ENCODE measurements at regions not wholly inside any gene's neighbourhood (a gene's known extent, or its start where the extent isn't known, plus 50 kb on each side); places are given as distances from the start of the nearest gene placed in this dataset.

DNA sequence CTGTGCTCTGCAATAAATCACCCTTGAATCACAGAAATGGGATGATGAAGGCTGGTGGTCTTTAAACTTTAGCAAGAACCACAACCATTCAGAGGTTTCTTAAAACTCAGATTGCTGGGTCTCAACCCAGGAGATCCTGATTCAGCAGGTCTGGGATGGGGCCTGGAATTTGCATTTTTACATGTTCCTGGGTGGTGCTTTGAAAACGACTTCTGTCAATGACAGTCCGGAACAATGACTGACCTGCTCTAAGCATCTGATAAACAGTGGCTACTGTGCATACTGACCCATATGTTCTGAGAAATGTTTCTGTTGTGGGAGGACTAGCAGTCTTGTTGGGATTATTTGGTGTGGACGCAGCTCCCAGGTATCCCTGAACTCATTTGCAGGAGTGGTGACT is 92.7 kb downstream of the GADD45G start:
- DNase-seq: no peak

DNA sequence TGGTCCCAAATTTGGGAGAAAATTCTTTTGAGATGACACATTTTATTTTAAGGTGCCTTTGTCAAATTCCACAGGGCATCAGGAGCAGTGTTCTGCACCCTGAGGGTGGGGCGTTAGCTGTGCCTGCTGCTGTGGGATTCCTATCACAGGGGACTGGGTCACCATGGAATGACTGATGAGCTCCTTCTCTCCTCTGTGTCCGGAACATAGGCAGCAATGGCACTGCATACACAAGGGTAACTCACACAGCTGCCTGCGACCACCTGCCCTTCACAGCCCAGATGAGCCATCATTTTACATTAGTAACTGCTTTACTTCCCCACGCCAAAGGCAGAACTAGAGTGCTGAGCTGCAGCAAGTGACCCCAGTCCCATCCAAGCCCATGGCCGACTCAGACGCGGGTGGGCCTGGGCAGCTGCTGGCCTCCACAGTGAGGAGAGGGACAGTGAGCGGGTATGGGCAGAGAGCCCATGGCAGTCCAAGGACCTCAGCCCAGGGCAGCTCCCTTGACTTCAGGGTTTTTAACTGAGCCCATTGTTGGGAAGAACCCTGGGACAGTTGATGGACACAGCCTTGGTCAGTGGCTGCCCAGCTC is 93.7 kb downstream of the GADD45G start:
- no peak for DNase-seq

DNA sequence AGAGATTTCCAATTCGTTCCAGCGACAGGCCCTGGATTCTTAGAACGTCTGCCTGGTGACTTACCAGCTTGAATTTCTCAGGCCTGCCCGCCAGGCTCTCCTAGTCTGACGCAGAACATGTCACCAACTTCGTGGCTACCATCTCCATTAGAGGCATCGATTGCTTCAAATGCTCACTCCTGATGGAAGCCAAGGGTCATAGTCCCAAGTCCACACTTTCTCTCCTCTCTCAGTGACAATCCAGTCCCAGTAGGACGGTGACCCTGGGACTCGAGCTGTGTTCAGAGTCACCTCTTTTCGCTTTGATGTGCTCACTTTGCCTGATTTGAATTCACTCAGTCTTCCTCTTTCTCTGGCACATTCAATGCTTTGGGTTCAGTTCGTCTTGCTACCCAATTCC is 94.8 kb downstream of the GADD45G start:
- no peak for DNase-seq

DNA sequence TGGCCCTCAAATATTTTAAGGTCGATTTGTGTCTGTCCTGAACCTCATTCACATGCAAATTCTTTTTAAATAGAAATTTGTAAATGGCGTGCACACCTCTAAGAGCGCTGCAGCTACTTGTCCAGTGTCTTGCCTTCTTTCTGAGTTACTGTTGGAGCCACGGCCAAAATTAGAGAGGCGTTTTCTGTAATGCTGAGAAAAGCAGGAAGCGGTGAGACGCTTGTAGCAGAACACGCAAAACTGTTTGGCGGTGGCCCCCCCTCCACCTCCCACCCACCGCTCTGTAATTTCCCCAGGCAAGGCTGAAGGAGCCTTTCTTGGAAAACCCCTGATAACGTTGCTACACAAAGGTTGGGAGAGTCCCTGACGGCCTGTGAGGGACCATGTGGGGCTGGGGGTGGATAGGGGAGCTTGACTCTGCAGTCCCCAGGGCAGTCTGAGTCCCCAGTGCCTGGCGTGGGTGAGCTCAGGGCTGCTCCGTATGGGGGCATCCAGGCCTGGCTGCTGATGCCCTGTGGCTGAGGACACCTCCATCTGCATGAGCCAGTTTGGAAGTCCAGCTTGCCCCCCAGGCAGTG is 96.5 kb downstream of the GADD45G start:
- peak; percentile 61 for DNase-seq

DNA sequence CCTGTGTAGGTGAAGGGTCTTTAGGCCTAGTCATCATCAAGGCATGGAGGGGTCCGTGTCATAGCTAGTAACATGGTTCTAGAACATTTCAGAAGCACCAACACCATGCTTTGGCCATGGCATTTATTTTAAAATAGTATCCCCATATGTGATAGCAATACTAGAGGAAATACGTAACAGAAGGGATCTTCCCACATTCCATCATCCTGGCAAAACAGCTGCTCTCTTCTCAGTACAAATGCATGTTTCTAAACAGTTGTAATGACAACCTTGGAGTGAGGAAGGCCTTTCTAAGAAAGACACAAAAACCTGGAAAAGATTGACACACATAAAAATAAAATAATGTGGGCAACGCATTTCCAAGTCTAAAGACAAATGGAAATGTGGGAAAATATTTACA is 97.6 kb downstream of the GADD45G start:
- DNase-seq: no peak

DNA sequence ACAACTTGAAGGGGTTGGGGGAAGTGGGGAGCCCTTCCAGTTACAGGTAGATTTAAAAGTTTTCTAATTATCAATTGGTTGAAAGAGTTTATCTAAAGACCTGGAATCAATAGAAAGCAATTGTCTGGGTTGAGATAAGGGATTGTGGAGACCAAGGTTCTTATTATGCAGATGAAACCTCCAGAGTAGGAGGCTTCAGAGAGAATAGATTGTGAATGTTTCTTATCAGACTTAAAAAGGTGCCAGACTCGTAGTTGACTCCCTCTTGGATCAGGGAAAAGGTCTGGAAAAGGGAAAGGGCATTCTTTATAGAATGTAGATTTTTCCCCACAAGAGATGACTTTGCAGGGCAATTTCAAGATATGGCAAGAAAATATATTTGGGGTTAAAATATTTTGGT is 100.8 kb downstream of the GADD45G start:
- no peak for DNase-seq

DNA sequence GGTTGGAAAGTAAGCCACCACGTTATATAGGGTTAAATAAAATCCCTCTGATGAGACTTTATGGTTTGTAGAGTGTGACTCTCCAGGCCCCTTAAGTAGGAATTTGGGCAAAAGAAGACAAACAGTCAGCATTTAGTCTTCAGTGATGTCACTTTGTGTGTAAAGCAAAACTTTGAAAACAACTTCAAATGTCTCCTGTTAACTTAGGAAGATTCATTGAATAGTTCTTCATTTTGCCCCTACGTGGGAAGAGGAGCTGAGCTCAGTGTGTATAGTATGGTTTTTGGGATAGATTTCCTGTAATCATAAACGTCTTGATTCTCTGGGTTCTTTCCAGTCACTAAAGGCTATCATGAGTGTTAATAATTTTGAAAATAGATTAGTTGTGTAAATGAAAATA is 101.3 kb downstream of the GADD45G start:
- DNase-seq: no peak

DNA sequence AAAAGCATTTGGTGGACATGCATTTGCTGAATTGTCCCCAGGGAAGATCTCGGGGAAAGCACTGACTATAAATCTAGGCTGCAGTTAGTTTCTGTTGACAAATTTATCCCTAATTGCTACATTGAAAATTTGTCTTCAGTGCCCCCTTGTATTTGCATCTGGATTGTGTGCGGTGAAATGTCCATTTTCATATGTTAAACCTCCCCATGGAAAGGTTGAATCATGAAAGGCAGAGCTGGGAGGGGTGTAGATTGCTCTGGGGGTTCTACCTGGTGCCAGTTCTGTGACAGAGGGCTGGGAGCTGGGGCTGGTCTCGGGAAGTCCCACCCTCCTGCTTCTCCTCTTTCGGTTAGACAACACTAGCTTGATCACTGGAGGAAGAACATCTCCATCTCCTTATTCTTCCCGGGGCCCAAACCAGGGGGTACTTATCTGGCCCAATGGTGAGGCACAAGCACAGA is 101.9 kb downstream of the GADD45G start:
- no peak for DNase-seq

DNA sequence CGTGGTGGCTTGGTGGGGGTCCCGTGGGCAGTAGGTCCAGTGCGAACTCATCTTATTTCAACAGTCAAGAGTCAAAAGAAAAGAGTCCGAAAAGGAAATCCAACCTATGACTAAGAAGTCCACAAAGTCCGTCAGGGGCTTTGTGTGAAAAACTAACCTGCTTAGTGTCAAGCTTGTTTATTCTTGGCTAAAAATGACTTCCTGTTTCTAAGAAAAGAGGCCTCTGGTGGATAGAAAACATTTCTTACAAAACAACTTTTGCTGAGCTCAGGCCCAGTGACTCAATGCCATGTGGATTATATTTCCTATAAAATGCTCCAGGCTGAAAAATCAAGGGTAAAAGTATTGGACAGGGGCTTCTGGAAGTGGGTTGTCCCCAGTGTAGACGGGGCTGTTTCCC is 105.9 kb downstream of the GADD45G start:
- DNase-seq: no peak

DNA sequence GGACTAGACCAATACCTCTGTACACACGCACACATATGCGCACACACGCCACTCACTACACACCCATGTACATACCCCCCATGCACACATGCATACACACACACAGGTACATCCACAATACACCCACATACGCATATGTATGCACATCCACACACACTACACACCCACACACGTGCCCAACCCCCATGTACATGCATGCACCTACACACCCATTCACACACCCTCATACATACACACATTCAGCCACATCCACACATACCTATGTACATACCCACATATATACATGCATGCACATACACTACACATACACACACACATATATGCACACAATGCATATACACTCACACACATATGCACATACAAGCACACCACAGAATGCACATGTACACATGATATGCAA is 107.1 kb downstream of the GADD45G start:
- no peak for DNase-seq

DNA sequence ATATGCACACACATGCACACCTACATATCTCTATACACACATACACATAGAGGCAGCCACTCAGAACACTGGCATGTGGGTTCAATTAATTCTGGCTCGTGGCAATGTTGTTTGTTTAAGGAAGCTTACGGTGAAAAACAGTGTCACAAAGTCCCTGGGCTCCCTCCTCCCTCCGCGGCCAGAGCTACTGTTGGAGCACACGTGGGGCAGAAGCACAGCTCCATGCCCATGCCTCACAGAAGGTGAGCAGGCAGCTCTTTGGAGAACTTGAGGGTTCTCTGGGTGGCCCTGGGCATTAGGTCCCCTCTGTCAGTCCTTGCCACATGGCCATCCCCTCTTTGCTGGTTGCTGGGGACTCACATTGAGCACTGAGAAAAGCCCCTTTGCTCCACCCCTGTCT is 107.5 kb downstream of the GADD45G start:
- no peak for DNase-seq

DNA sequence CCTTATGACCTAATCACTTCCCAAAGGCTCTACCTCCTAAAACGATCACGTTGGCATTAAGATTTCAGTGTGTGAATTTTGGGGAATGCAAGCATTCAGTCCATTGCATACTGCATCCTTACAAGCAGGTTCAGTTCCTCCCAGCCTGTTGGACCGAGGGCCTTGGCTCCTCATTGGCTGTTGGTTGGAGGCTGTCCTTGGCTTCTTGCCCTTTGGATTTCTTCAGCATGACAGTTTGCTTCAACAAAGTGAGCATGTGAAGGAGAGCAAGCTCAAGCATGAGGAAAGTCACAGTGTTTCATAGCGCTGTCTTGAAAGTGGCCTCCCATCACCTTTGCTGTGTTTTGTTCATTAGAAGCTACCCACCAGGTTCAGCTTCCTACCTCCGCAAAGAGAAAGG is 109.5 kb downstream of the GADD45G start:
- DNase-seq: no peak

DNA sequence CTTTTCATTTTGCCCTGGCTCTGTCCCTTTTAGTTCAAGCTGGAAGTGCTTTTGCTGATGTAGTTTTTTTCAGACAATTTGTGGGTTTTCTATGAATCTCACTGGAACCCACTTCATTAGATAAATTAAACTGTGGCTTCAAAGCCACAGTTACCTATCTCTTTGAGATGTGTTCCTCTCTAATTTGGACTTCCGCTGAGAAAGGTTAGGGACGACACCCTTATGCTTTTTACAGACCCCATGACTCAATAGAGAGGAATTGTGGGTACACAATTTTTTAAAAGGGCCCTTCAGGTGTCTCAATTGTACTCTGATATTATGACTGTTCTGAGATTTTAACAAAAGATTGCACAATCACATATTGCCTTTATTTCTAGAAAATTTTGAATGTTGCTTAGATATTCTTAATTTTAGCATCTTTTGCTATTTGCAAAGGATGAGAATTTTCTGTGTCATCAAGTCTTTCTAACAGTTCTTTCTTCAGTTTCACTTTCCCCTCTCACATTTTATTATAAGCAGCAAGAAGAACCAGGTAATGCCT is 110.6 kb downstream of the GADD45G start:
- no peak for DNase-seq

DNA sequence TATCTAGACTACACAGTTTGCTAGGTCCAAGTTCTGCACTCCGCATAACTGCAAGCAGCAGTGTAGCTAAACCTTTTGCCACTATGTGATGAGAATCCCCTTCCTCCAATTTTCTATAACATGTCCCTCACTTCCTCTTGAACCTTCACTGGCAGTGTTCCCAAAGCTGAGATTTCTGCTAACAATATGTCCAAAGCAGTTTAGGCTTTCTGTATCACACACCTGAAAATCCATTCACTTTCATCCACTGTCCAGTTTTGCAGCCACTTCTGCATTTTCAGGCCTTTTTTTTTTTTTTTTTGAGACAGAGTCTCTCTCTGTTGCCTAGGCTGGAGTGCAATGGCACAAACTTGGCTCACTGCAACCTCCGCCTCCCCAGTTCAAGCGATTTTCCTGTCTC is 111.1 kb downstream of the GADD45G start:
- DNase-seq: no peak

DNA sequence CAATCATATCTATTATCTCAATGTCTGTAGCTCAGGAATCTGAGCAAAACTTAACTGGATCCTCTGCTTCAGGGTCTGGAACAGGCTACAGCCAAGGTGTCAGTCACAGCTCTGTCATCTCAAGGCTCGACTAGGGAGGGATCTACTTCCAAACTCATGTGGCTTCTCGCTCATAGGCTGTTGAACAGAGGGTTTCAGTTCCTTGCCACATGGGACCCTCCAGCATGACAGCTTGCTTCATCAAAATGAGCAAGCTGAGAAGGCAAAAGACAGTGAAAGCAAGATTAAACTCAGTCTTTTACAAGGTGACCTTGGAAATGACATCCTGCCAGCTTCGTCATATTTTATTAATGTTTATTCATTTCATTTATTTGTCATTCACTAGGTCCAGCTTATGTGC is 111.7 kb downstream of the GADD45G start:
- no peak for DNase-seq

DNA sequence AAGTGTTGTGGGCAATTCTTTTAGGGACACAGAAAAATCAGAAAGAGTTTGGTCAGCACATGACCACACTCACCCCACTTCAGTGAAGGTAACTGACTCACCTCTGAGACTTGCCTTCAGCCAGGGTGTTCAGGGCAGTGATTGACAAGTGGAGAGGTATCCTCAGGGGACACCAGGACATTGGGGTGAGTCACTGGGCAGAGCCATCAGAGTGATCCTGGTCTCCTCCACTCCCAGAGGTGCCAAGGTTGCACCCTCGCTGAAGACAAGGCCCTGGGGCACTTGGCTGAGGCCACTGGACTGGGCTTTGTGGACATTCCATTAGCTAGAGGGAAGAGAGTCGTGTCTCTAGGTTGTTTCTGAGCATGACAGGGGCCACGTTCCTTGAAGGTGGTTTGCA is 113.4 kb downstream of the GADD45G start:
- no peak for DNase-seq

DNA sequence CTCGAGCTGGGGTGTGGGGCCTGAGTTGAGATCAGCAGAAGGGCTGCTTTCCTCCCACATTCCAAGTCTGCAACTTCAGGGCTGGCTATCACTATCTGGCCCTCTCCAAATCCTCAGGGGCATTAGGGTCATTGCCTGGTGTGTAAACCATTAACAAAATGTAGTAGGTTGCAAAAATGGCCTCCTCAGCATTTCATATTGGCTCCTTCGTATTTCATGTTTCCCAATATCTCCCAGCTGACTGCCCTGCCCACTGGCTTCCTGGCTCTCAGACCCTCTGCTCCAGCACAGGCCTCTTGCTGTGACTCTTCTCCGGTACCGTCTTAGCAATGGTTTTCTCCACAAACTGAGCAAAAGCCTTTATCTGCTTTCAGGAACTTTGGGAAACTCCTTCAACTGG is 113.8 kb downstream of the GADD45G start:
- no peak for DNase-seq

DNA sequence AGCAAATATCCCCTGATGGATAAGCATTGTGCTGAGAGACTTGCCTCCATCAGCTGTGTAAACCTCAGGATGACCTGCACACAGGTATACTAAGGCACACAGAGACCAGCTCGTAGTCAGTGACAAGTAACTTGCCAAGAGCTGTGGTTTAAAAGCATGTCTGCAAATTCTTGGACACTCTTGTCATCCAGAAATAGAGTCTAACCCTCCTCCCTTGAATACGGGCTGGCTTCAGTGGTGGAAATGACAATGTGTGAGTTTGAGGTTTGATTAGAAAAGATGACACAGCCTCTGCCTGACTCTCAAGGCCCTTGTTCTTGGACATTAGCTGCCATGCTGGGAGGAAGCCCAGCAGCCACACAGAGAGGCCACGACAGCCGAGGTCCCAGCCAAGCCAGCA is 114.4 kb downstream of the GADD45G start:
- DNase-seq: no peak

DNA sequence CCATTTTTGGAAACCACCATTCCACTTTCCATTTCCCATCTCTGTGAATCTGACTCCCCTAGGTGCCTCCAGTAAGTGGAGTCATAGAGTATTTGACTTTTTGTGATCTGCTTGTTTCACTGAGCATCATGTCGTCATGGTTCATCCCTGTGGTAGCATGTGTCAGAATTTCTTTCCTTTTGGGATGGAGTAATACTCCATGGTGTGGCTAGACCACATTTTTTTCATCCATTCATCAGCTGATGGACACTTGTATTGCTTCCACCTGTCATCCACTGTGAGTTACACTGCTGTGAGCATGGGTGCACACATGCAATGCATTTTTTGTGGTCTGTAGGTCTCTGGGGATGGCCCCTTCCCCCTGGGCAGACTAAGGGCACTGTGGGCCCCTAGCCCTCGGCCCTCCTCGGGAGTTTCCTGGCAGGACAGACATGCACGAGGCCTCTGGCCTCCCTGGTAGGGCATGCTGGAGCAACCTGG is 115.9 kb downstream of the GADD45G start:
- no peak for DNase-seq

DNA sequence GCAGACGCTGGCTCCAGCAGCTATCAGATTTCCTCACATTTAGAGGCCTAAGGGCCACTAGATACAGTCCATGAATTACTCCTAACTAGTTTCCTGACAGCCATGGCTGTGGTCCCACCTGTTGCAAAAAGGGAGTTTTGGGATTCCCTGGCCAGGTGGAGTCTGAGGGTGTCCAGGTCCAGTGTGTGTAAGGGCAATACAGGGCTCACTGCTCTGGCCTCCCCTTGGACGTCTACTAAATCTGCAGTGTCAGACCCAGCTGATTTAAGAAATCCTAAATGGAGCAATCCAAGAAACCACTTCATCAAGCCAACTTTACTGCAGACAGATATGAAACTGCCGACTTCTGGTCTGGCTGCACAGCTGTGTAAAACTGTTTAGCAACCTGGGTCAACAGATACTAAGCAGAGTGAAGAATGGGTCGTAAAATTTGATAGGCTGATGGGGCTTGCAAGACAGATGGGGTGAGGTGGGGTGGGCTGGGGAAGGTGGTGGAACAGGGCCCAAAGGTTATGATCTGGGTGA is 116.4 kb downstream of the GADD45G start:
- DNase-seq: no peak

DNA sequence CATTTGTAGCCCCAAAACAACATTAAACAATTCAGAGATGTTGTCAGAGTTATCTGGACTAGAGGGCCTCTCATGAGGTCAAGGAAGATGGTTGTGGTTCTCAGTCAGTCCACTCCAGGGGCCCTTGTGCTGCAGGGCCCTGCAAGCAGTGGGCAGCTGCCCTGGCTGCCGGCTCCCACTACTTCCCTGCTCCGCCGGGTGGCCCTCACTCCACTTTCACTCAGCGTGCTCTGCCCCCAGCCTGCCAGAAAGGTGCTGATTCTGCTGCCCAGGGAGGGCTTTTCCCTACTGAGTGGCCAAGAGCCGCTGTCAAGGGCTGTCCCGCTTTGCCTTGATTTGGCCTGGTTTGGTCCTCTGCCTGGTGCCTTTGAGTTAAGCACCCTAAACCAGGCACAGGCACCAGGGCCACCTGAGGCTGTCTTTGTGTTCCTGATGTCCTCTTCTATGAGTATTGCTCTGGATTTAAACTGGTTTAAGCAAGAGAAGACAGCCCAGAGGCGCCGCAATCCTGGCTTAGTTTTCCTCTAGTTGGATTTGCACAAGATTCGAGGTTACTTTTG is 117.2 kb downstream of the GADD45G start:
- DNase-seq: no peak

DNA sequence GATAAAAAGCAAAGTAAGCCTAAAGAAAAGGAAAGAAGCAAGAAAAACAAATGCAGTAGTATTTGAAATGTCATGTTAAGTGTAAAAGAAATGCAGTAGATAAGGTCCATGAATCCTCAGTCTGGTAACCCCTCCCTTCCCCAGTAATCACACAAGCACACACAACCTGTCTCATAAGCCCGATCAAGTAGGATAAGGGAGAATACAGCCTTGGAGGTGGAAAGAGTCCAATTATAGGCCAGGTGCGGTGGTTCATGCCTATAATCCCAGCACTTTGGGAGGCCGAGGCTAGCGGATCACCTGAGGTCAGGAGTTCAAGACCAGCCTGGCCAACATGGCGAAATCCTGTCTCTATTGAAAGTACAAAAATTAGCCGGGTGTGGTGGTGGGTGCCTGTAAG is 117.9 kb downstream of the GADD45G start:
- no peak for DNase-seq

DNA sequence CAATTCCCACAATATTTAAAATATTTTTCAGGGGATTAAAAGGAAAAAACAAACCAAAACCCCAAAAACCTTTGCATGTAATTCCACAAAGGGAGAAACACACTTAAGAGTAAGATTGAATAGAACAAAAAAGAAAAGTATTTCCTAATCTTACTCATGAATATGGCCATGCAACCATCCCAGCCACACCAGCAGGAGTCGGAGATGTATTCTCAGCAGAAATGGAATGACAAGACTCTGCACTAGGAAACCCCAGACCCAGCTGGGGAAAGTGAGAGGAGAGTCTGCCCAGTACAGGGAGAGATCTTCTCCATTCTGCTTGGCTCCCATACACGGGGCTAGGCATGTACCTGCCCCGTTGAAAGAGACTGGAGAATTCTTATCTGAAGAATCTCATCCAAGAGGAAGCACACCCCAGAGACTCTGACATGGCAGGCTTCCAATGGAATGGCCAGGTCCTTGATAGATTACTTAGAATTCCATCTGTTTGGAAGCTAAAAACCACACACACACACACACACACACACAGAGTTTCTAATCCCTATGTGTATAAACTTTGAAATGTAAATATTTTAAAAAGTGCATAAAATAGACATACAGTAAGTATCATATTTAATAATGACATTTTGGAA is 118.8 kb downstream of the GADD45G start:
- no peak for DNase-seq

DNA sequence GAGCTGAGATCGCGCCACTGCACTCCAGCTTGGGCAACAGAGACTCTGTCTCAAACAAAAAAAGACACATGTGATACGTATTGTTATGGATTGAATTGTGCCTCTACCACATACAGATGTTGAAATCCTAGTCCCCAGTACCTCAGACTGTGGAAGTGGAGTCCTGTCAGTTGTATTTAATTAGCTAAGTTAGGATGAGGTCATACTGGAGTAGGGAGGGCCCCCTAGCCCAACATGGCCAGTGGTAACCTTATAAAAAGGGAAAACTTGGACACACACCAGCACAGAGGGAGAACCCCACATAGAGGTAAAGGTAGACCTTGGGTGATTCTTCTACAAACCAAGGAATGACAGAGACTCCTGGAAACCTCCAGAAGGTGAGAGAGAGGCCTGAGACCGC is 119.8 kb downstream of the GADD45G start:
- no peak for DNase-seq
